8988T (cell line): ENCODE measurements at regions not wholly inside any gene's neighbourhood (a gene's known extent, or its start where the extent isn't known, plus 50 kb on each side); places are given as distances from the start of the nearest gene placed in this dataset.

Experiments
- DNase-seq: peaks from one replicate; pipeline ENCODE4 v3.0.0; 2011

DNA sequence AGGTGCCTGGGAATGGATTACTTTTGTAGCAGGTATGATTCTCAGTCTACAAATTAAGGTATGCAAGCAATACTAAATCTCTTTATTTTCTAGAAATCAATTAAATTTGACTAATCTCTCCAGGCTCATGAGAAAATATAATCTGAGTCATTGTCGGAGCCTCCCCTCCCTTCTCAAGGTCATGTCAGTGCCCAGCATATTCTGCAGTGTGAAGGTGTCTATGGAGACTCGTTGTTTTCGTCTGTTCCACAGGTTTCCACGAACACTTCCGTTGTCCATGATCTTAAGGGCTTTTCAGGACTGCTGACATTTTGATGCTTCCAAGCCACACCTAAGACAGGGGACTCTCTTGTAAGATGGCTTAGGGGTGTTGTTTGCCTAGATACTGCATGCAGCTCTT is 56.6 kb upstream of the SCOC start:
- DNase-seq = no peak

DNA sequence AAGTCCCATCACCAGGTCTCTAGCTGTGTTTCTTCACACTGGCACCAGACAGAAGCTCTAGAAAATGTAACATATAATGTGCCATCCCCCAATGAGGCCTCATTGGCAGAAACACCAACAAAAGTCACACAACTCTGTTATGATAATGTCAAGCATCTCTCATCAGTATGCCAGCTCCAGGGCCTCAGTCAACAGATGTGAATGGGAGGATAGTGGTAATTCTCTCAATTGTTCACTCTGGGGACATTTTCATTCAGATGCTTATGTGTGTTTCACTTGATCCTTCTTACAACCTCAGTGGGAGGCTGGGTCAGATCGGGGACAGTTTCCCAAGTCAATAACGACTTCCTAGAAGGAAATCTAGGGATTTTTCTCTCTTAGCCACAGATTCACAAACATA is 57.5 kb upstream of the SCOC start:
- DNase-seq = no peak

DNA sequence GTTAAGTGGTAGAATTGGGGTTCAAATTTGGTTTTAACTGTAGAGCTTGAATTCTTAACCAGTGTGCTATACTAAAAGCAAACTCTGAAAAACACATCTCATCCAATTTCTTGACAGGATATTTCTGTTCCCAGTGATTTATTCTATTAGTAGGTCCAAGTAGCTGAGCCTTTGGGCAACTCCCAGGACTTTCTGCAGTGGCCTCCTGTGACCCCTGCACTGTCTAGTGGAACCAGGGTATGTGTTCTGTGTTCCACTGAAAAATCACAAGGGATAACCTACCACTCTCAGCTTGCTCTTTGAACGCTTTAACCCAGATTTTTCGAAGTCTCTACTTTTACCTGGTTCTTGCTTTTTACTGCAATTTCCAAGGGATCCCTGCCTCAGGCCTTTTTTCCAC is 58.0 kb upstream of the SCOC start:
- DNase-seq = no peak

DNA sequence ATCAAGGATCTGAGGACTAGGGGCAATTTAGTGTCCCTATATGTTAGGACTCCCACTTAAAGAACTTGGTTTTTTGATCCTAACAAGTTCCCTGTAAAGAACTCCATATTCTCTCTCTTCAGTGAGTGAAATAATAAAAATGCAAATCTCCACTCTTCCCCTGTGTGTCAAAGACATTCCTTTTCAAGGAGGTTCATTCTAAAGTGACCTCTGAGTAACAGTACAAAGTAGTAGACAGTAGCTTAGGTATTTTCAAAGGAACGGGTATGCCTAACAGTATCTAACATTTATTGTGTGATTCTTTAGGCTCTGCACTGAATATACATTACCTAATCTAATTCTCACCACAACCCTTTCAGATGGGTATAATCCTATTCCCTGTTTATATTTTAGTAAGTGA is 58.4 kb upstream of the SCOC start:
- DNase-seq = no peak

DNA sequence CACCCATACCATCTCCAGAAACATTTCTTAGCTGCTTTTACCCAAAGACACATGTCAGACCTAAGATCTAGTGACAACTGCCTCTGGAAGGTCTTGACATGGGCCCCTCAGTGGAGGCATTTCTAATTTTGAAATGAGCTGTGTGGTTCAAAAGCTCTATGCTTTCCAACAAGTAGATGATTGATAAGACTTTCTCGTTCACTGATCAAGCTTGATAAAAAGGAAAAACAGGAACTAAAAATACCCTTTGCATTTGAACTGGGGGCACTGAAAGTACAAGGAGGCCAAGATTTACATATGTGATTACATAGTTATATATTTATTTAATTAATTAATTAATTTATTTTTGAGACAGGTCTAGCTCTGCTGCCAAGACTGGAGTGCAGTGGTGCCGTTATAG is 61.3 kb upstream of the SCOC start:
- no peak for DNase-seq

DNA sequence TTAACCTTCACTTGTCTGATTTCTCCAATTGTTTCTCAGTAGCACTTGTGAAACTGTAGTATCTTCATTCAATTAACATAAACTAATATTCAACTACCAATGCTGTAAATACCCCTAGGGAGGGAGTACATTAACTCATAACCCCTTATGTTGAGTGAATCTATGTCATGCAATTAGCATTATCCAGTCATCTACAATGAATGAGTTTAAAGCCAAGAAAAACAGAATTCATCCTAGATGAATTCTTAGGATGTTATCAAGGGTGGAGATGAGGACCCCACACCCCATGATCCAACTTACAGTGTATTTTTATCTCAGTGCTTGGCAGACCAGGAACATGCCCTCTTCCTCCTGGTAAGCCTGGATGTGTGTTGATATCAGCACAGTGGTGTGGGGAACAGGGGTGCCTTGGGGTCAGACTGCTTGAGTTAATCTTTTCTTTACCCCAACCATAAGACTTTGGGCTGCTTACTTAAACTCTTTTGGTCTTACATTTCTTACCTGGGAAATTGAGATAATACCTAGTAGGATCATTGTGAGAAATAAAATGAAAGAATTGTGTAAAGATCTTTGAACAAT is 62.1 kb upstream of the SCOC start:
- no peak for DNase-seq

DNA sequence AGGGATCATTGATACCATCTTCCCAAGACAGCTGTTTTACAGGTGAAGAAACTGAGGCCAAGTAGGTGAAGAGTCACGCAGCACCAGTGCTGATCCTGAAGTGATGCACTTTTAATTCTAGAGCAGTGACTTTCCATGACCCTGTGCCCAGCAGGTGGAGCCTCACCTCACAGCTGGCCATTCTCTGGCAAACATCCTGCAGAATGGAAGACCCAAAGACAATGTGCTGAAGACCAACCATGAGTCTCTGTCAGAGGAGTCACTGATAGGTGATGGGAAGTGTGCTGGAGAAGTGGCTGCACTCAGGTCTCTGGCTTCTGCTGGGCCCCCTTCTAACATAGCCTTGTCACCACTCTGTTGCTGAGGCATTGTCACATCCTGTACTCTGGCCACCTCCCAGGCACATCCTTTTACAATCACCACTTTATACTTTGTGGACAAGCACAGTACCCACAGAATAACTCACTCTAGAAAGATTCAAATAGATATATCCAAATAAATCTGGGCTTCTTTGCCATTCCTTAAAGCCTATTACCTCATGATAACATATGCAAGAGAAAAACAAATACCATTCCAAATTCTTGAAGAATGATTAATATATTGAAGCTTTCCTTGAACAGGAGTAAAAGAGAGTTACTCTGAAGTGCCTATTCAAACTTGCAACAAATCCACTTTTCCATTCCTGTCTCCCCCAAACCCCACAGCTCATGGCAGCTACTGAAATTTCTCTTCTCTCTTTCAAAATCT is 64.1 kb upstream of the SCOC start:
- no peak for DNase-seq

DNA sequence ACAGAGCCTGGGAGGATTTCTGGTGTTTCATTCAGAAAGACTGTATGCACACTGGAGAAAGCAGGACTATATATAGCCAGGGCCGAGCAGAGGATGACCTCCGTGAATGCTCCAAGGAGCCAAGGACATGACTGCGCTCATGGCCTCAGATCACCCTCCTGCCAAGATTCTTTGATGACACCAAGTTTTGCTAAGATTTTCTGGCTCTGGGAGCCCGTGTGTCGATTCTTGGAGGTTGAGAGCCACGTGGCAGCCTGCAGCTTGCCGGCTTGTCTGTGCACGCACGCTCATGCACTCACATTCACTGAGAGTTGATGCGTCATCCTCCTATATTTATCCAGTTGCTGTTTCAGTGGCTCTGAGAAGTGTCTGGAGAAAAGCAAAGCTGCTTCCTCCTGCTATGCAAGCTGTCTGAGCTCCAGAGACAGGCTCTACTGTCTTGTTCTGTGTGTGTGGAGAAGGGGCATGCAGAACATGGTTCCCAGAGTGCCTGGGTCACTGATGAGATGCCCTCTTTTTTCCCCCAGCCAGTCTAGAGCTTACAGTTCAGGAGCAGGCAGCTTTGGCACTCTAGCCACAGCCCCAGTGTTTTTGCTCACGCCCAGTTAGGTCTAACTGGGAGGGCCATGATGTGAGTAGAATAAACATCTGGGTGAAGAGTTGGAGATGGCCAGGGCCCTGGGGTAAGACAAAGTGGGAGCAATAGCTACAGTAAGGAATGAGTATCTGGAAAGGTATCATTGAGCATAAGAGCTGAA is 64.9 kb upstream of the SCOC start:
- no peak for DNase-seq

DNA sequence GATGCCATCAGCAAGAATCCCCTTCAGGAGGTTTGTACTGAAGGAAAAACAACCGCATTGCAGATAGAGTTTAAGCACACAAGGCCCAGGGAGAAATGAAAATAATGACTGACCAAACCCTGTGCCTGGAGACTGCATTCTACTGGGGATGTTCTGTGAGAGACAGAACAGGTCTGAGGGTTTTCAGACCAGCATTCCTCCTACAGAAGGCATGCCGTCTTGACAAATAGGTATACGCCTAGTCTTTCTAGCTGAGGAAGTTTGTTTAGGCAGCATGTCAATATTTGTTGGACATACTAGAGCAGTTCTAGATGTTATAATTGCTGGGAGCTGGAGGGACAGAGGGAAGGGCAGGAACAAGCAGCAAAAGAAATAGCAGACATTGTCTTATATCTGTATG is 68.4 kb upstream of the SCOC start:
- no peak for DNase-seq

DNA sequence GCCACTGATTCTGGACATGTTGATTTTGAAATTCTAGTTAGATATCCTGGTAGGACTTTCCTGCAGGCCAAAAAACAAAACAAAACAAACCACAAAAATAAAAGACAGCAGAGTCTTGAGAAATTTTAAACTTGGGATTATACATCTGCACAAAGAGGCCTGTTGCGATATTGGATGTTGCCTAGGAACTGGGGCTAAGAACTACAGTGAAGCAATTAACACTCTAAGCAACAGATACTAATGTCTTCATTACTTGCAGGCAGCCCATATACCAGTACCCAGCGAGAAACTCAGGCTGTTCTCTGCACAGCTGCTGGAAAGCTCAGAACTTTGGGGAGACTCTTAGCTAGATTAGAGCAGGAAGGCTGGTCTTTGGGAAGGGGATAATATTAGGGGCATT is 69.1 kb upstream of the SCOC start:
- DNase-seq = no peak

DNA sequence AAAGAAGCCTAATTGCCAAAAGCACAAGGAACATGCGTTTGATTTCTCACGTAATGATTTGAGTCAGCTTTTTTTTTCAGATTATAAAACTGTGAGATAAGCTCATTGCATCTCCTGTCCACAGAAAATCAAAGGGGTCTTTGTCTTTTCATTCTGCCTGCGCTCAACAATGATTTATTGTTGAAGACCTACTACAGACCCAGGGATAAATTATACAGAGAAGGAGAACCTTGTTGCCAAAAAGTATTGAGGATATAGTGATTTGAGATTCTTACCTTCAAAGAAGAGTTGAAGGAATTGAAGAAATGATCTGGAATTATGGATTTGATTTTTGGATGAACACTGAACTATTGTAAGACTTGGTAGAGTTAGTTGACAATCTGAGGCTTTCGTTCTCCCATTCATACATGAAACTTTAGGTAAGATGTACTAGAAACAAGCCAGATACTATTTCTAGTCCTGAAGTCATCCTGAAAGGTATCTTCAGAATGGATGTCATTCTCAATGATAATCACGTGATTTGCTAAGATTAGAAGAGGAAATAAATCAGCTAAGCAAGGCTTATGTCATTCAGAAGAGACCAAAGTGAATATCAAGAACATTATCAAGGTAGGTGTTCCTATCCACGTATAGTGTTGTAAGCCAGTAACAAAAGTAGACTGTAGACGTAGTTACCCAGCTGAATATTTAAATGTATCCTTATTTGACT is 71.1 kb upstream of the SCOC start:
- no peak for DNase-seq

DNA sequence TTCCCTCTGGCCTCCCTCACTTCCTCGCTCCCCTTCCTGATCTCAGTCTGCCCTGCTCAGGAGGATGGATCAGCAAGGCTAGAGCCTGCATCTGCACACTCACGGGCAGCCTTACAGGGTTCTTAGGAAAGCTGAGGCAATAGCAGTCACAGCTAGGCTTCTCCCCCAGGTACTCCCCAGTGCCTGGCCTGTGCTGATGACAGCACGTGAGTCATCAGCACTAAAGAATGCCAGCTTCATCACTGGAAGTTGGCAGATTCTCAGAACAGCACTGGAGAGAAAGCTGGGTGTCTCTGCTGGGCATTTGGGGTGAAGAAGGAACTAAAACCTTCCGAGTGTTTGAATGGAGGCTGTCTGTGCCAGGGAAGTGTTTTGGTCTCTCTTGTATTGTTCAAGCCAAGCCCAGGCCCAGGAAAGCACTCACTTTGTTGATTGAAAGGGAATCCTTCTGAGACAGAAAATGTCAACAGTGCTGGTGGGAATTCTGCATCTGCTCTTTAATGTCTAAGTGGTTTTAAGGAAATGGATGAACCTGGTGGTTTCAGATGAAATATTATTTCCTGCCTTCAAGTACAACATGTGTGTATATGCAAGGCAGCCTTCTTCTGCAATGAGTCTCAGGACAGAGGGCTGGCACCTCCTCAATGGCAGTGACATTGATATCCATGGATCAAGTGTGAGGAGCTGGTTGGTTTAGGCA is 73.0 kb upstream of the SCOC start:
- DNase-seq = peak; percentile 28

DNA sequence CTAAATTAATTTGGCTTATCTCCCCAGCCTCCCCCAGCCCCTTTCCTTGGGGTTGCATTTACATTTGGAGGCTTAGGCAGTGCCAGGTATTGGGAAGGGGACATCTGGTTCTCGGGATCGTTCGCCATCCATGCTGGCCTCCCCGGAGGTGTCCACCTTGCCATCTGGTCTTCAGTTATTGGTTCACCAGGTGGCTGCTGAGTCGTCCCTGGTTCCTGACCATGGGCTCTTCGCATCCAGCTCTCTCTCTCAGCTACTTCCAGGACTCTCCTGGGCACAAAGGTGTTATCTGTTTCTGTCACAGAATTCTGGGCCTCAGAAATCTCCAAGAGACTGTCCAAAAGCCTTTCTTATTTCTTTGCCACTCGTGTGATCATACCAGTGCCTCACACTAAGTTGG is 75.4 kb upstream of the SCOC start:
- DNase-seq = no peak

DNA sequence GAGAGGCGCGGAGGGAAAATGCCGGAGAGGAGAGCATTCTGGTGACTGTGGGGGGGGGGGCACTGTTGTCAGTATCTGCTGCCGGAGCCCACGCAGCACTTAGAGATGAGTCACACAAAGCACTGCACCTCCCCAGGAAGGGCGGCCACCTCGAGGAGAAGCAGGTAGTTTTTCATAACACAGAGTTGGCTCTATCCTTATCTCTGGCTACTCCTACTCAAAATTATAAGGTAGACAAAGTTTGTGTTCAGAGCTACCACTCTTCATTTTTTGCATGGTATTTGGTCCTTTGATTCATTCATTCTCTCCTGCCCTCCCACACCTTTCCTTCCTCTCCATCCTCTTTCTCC is 76.2 kb upstream of the SCOC start:
- no peak for DNase-seq

DNA sequence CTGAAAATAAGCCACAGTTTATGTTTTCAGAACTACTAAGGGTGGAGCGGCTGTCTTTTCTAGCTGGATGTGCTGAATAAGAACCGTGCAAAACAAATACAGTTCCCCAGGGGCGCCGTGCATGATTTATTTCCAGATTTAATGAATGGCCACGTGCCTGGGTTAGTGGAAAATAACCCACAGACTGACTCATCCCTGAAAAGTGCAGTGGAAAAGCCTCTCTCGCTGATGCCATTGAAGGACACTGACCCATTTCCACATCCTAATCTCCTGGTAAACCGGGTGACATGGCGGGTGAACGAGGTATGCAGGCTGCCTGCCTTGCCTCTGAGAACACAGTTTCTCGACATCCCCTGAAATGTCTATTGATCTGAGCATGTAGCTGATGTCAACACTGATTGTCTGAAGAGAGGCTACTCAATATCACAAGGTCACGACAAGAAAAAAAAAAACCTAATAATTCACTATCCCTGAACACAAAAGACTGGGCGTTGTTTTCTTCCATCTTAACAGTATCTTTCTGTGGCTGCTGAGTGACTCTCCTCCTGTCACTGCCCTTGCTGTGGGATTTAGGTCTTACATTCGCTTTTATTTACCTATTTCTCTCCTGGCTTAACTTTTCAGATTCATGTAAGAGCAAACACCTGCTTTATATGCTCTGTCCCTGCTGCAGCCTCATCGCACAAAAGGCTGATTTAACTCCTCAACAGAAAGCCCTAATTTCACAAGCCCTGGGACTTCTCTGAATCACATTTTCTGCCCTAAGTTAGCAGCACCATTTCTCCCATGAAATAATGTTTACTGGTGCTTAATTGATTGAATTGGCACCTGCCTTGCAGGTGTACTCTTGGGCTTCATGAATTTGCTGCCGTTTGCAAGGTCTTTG is 76.9 kb upstream of the SCOC start:
- no peak for DNase-seq

DNA sequence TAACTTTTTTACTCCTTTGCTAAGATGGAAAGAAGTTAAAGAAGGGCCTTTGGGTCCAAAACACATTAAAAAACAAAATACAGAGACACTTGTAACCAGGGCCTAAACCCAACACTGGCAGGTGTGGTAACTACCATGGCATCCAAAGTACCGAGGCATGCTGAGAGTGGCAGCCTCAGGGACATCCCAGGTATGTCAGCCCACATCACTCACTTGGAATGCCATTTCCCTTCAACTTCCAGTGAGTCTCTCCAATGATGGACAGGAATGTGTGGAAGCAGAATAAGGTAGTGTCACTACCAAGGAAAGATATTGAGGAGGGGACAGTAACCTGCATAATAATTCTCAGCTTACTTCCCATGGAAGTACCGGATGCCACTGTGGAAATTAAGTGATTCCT is 79.5 kb upstream of the SCOC start:
- no peak for DNase-seq

DNA sequence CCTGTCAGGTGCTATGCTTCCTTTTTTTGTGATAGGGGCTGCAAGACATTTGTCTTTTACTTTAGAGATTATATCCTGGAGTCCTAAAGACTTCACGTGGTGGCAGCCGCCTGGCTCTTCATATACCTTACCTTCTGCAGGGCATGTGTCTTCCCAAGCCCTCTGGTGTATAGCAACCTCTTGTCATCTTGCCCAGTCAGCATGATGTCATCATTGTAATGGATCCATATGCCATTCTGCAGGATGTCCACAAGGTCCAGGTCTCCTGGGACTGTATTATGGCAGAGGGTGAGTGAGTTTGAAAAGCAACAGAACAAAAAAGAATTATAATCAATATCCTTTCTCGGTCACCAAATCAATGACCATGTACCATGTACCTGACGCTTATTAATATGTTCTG is 82.2 kb upstream of the SCOC start:
- no peak for DNase-seq

DNA sequence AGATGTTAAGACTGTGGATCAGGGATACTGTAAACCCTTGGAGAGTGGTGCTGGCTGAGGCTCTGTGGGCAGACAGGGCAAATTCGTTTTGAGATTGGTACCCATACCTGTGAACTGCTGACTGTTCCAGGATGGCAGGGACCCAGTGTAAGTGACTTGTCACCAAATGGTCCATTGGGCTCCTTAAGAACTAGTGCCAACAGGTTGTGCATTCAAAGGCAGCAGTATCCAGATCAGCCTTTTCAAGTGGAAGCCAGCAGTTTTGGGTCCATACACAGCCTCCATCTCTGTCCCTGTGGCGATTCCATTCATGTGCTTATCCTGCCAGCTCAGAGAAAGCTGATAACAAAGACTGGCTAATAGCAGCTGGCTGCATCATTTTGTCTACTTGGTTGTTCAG is 84.0 kb upstream of the SCOC start:
- DNase-seq = no peak

DNA sequence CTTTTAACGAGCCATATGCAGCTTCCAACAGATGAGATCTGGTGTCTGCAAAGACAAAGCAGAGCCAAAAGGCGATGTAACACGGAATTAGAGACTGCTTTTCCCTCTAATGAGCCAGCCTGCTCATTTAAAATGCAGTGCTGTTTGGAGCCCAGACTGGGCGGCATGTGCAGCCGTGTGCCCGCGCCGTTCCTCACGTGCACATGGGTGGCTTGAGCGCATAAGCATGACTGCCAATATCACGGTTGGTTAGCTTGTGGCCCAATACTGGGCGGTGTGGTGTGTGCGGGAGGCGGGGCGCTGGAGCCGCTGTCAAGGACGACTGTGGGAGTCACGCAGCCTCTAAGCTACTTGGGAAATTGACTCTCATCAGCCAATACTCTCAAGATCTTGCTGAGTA is 87.0 kb upstream of the SCOC start:
- DNase-seq = no peak

DNA sequence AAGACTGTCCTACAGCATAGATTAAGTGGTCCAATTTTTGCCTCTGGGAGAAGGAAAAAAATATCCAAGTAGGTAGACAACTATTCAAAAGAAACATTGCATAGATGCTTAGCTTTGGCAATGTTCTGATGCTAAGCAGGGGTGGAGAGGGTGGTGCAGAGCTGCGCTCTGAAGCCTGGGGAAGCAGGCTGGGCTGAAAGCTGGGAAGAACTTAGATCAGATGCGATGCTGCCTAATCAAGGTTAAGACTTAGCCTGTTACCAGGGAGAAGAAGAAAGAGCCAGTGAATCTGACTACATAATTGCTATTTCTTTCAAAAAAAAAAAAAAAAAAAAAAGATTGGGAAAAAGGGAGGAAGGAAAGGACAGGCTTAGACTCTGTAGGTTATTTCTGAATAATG is 89.0 kb upstream of the SCOC start:
- no peak for DNase-seq

DNA sequence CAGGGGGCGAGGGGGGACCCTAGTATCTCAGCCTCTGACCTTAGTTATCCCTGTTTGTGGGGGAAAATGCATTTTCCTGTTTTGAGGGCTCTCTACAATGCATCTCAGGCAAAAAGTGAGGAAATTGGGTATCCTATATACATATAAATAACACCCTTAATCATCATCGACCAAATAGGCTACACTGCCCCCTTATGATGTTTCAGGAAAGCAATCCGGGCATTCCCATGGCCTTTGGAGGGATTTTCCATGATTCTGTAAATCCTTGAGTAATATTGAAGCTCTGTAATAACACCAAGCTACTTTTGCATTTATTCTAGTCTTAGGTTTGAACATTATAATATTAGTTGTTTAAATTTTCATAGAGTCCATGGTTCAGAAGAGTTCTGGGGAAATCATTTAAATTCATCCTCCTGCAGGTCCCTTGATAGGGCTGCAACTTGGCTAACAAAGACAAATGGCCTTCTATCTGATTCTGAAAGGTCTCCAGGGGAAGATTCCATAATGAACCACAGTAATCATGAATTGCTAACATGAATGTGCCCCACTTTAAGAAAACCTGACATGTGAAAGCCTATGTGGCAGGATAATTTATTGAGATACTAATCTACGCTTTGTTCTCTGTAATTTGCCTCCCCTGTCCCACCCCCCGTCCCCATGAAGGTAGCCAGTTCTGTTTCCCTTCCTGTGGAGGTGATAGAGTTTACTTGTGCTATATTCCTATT is 91.5 kb upstream of the SCOC start:
- no peak for DNase-seq

DNA sequence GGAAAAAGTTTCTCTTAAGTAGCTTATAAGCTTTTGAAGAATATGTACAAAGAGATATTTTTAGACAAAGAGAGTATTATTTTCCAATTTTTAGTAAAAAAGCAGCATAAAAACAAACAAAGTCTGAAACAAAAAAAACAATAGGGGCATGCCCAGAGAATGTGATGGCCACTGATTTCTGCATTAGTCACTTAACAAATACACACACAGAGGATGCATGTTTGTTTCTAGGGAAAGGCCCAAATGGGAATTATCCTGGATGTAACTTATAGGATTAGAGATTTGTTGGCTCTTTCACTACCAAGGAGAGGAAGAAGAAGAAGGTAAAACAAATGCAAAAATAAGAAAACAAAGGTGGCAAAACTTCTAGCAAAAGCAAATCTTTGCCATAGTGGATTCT is 95.9 kb upstream of the SCOC start:
- no peak for DNase-seq
